SK-N-SH (cell line): ENCODE measurements at regions not wholly inside any gene's neighbourhood (a gene's known extent, or its start where the extent isn't known, plus 50 kb on each side); places are given as distances from the start of the nearest gene placed in this dataset.

Experiments
- CTCF ChIP-seq: fragments of 200-600 bp; sonication (generic); IDR thresholded peaks from 2 replicates; pipeline ENCODE4 v1.6.1; 2017; ENCODE audit warnings: antibody characterized with exemption, mild to moderate bottlenecking, moderate library complexity
- EP300 ChIP-seq, 2 experiments: IDR thresholded peaks; 2 replicates each; pipeline versions ENCODE4 v1.4.0 to v1.6.1; 2012; ENCODE audit warnings: borderline replicate concordance in 1 of 2, low read depth in 1 of 2, low read length in 1 of 2
- EZH2phosphoT487 ChIP-seq: fragments of 200-600 bp; sonication (generic); IDR thresholded peaks from 2 replicates; pipeline ENCODE4 v1.6.1; 2017; ENCODE audit warnings: low read depth, mixed run types, mild to moderate bottlenecking, antibody characterized with exemption, moderate library complexity, borderline replicate concordance
- GABPA ChIP-seq: IDR thresholded peaks from 2 replicates; pipeline ENCODE4 v1.4.0; 2012; ENCODE audit warnings: low read depth, mild to moderate bottlenecking
- NRF1 ChIP-seq: IDR thresholded peaks from 2 replicates; pipeline ENCODE4 v1.6.1; 2012; ENCODE audit warnings: low read depth, mild to moderate bottlenecking, low read length
- POLR2AphosphoS5 ChIP-seq: IDR thresholded peaks from 2 replicates; pipeline ENCODE4 v1.6.1; 2012; ENCODE audit warnings: low read depth, low read length
- RAD21 ChIP-seq: IDR thresholded peaks from 2 replicates; pipeline ENCODE4 v1.6.1; 2012; ENCODE audit warnings: mild to moderate bottlenecking, low read length
- SIN3A ChIP-seq: IDR thresholded peaks from 2 replicates; pipeline ENCODE4 v1.6.1; 2012; ENCODE audit warnings: low read depth, mild to moderate bottlenecking, low read length, moderate library complexity, borderline replicate concordance
- TAF1 ChIP-seq: IDR thresholded peaks from 2 replicates; pipeline ENCODE4 v1.6.1; 2012; ENCODE audit warnings: low read depth, mild to moderate bottlenecking, low read length, moderate library complexity, borderline replicate concordance
- TCF12 ChIP-seq: IDR thresholded peaks from 2 replicates; pipeline ENCODE4 v1.4.0; 2012
- USF2 ChIP-seq: fragments of 150-350 bp; IDR thresholded peaks from 2 replicates; pipeline ENCODE4 v1.6.1; 2017; ENCODE audit warnings: antibody characterized with exemption, low read length, low read depth, borderline replicate concordance
- TF ChIP-seq, protein P1 (sequence below): IDR thresholded peaks from 2 replicates; pipeline ENCODE4 v1.4.0; 2012; ENCODE audit warnings: low read depth
- TF ChIP-seq, protein P2 (sequence below): IDR thresholded peaks from 2 replicates; pipeline ENCODE4 v1.6.1; 2012; ENCODE audit warnings: mild to moderate bottlenecking, low read depth, low read length, moderate library complexity
- TF ChIP-seq, protein P3 (sequence below): IDR thresholded peaks from 2 replicates; pipeline ENCODE4 v1.4.0; 2012; ENCODE audit warnings: low read depth, borderline replicate concordance

DNA sequence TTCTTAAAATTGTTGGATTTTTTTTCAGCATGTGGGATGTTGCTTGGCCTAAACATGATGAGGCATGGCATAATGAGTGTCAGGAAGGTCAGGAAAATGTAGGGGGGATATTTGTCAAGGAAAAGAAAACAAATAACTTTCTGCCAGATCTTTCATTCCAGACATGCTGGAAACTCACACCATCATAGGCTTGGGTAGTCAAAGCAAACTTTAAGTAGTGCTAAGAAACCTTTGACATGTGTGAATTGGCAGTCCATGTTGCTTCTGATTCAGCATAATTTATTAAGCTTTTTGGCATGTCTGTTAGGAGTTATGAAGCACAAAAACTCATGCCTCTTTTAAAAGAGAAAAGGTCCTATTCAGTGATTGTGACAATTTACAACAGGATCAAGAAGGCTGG lies 61.3 kb upstream of the MTAP start:
- TF ChIP-seq POLR2AphosphoS5 (no peak), CTCF (no peak), EZH2phosphoT487 (no peak), USF2 (no peak), RAD21 (no peak), GABPA (no peak), SIN3A (no peak), EP300 (IDR thresholded peaks at IDR 0.05; ENCODE audit: borderline replicate concordance in 1 of 2, low read depth in 1 of 2, low read length in 1 of 2) (no peak), TCF12 (no peak), TAF1 (no peak), NRF1 (no peak)
- TF ChIP-seq, protein P1, sequence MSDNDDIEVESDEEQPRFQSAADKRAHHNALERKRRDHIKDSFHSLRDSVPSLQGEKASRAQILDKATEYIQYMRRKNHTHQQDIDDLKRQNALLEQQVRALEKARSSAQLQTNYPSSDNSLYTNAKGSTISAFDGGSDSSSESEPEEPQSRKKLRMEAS = no peak
- TF ChIP-seq, protein P2, sequence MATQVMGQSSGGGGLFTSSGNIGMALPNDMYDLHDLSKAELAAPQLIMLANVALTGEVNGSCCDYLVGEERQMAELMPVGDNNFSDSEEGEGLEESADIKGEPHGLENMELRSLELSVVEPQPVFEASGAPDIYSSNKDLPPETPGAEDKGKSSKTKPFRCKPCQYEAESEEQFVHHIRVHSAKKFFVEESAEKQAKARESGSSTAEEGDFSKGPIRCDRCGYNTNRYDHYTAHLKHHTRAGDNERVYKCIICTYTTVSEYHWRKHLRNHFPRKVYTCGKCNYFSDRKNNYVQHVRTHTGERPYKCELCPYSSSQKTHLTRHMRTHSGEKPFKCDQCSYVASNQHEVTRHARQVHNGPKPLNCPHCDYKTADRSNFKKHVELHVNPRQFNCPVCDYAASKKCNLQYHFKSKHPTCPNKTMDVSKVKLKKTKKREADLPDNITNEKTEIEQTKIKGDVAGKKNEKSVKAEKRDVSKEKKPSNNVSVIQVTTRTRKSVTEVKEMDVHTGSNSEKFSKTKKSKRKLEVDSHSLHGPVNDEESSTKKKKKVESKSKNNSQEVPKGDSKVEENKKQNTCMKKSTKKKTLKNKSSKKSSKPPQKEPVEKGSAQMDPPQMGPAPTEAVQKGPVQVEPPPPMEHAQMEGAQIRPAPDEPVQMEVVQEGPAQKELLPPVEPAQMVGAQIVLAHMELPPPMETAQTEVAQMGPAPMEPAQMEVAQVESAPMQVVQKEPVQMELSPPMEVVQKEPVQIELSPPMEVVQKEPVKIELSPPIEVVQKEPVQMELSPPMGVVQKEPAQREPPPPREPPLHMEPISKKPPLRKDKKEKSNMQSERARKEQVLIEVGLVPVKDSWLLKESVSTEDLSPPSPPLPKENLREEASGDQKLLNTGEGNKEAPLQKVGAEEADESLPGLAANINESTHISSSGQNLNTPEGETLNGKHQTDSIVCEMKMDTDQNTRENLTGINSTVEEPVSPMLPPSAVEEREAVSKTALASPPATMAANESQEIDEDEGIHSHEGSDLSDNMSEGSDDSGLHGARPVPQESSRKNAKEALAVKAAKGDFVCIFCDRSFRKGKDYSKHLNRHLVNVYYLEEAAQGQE = no peak
- TF ChIP-seq, protein P3, sequence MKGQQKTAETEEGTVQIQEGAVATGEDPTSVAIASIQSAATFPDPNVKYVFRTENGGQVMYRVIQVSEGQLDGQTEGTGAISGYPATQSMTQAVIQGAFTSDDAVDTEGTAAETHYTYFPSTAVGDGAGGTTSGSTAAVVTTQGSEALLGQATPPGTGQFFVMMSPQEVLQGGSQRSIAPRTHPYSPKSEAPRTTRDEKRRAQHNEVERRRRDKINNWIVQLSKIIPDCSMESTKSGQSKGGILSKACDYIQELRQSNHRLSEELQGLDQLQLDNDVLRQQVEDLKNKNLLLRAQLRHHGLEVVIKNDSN = no peak
